HepG2 (cell line): ENCODE measurements at regions not wholly inside any gene's neighbourhood (a gene's known extent, or its start where the extent isn't known, plus 50 kb on each side); places are given as distances from the start of the nearest gene placed in this dataset.

Source experiments
- ATAC-seq: fragments of 200-7000 bp; cut with Tn5 transposase; 3 replicates; pipeline ENCODE4 v1.9.1; 2020; ENCODE audit warnings: mild to moderate bottlenecking, moderate library complexity
- BruUV-seq: library from RNA; stranded (reverse); fragments of 400-500 nt; replicated peaks from 2 replicates; lab custom pipeline; 2021; lab: Mats Ljungman, UMichigan
- CTCF ChIA-PET: fragments of 300-600 bp; formaldehyde crosslinking; extraction: SDS; loops from one replicate; lab custom pipeline; 2021; ENCODE audit warnings: low total read pairs, inconsistent platforms, low intra/inter-chr PET ratio; lab: Yijun Ruan, JAX
- POLR2A ChIA-PET: fragments of 350-600 bp; sonication (Branson Sonifier 250); formaldehyde crosslinking; loops from one replicate; lab custom pipeline; 2020; ENCODE audit warnings: antibody characterized with exemption, inconsistent platforms; lab: Yijun Ruan, JAX
- DNase-seq: peaks from one replicate; pipeline ENCODE4 v3.0.0-alpha.2; 2015; ENCODE audit warnings: low spot score
- FAIRE-seq: peaks from 3 replicates; lab custom pipeline; 2011; peaks lifted over from hg19 to GRCh38; lab: Jason Lieb, UNC
- H2AFZ ChIP-seq: one replicate; pipeline ENCODE4 v1.6.1; 2011; ENCODE audit warnings: low read length, inconsistent platforms
- H3K27ac ChIP-seq: fragments of 300-600 bp; 3 replicates; pipeline ENCODE4 v1.8.0; 2011; ENCODE audit warnings: mixed run types, mild to moderate bottlenecking, mixed read lengths, low read length, inconsistent platforms; ENCODE audit not compliant: insufficient read depth; ENCODE audit errors: extremely low read length
- H3K27me3 ChIP-seq, 2 experiments: fragments of 200-600 bp in 1 of 2; 2 replicates in 1 of 2; 3 replicates in 1 of 2; pipeline versions ENCODE4 v1.6.0 to v1.8.0; 2011; ENCODE audit warnings: low read length in 2 of 2, mild to moderate bottlenecking in 2 of 2, moderate library complexity in 2 of 2, inconsistent platforms in 1 of 2; ENCODE audit not compliant: insufficient read depth in 2 of 2, control insufficient read depth in 1 of 2
- H3K36me3 ChIP-seq, 2 experiments: fragments of 200-600 bp in 1 of 2; replicated peaks in 1 of 2; 2 replicates in 1 of 2; 3 replicates in 1 of 2; pipeline versions ENCODE4 v1.5.1 to v1.8.0; 2011; ENCODE audit warnings: low read length in 2 of 2, inconsistent platforms in 1 of 2; ENCODE audit not compliant: insufficient read depth in 2 of 2, control insufficient read depth in 1 of 2
- H3K4me1 ChIP-seq: 2 replicates; pipeline ENCODE4 v1.5.1; 2012; ENCODE audit warnings: low read length, inconsistent platforms; ENCODE audit not compliant: insufficient read depth
- H3K4me2 ChIP-seq: 2 replicates; pipeline ENCODE4 v1.6.0; 2011; ENCODE audit warnings: low read depth, low read length, inconsistent platforms
- H3K4me3 ChIP-seq, 3 experiments: fragments of 200-600 bp in 1 of 3; sonication (generic), shearing (Covaris generic) in 1 of 3; replicated peaks in 1 of 3; 2 replicates each; pipeline ENCODE4 v1.5.1; 2011 to 2016; ENCODE audit warnings: low read length in 3 of 3, inconsistent platforms in 2 of 3, low read depth in 2 of 3, mild to moderate bottlenecking in 2 of 3, control low read depth in 1 of 3, mixed read lengths in 1 of 3; ENCODE audit not compliant: insufficient read depth in 1 of 3
- H3K79me2 ChIP-seq: one replicate; pipeline ENCODE4 v1.6.1; 2011; ENCODE audit warnings: low read length, inconsistent platforms; ENCODE audit not compliant: insufficient read depth
- H3K9ac ChIP-seq: 2 replicates; pipeline ENCODE4 v1.6.0; 2011; ENCODE audit warnings: mild to moderate bottlenecking, low read depth, low read length, inconsistent platforms; ENCODE audit not compliant: insufficient read depth
- H3K9me3 ChIP-seq: 2 replicates; pipeline ENCODE4 v1.5.1; 2012; ENCODE audit warnings: mild to moderate bottlenecking, low read length
- H4K20me1 ChIP-seq: 2 replicates; pipeline ENCODE4 v1.6.0; 2011; ENCODE audit warnings: inconsistent platforms, mild to moderate bottlenecking, low read length, moderate library complexity; ENCODE audit not compliant: insufficient read depth
- NCOA1 ChIP-seq: sonication (generic); formaldehyde crosslinking; IDR thresholded peaks from 2 replicates; pipeline ENCODE4 v1.9.0; 2021; ENCODE audit warnings: missing genetic modification reagents
- ZNF230 ChIP-seq: sonication (generic); formaldehyde crosslinking; IDR thresholded peaks from 2 replicates; pipeline ENCODE4 v1.4.0; 2020; ENCODE audit warnings: mild to moderate bottlenecking, missing genetic modification reagents
- ZNF598 ChIP-seq: sonication (generic); formaldehyde crosslinking; IDR thresholded peaks from 2 replicates; pipeline ENCODE4 v1.5.1; 2020; ENCODE audit warnings: mild to moderate bottlenecking, missing genetic modification reagents, borderline replicate concordance
- WGBS: methylation state at CpG from one replicate; pipeline ENCODE4 v1.1.6; 2017; ENCODE audit warnings: low lambda C conversion rate; 5-methylcytosine and 5-hydroxymethylcytosine counted together
- in situ Hi-C: cut with HindIII; loops from 2 replicates; pipeline ENCODE4 v1.10.0; 2017; ENCODE audit warnings: low pct_unique_long_range_greater_than_20kb; ENCODE audit not compliant: extremely low pct_ligation_motif_present
- intact Hi-C: fragments of 100-400 bp; cut with micrococcal nuclease; formaldehyde crosslinking; loops from one replicate; pipeline ENCODE4 v1.10.0; 2022; ENCODE audit not compliant: unreplicated experiment
- TF ChIP-seq, protein P1 (sequence below): sonication (generic); formaldehyde crosslinking; IDR thresholded peaks from 2 replicates; pipeline ENCODE4 v1.8.0; 2022; ENCODE audit warnings: missing genetic modification reagents, low read depth, mild to moderate bottlenecking, borderline replicate concordance
- TF ChIP-seq, protein P2 (sequence below): sonication (generic); formaldehyde crosslinking; IDR thresholded peaks from 2 replicates; pipeline ENCODE4 v1.8.0; 2022; ENCODE audit warnings: low read depth, missing genetic modification reagents
- TF ChIP-seq, protein P3 (sequence below): sonication (generic); formaldehyde crosslinking; IDR thresholded peaks from 2 replicates; pipeline ENCODE4 v1.4.0; 2020; ENCODE audit warnings: mild to moderate bottlenecking, missing genetic modification reagents

DNA sequence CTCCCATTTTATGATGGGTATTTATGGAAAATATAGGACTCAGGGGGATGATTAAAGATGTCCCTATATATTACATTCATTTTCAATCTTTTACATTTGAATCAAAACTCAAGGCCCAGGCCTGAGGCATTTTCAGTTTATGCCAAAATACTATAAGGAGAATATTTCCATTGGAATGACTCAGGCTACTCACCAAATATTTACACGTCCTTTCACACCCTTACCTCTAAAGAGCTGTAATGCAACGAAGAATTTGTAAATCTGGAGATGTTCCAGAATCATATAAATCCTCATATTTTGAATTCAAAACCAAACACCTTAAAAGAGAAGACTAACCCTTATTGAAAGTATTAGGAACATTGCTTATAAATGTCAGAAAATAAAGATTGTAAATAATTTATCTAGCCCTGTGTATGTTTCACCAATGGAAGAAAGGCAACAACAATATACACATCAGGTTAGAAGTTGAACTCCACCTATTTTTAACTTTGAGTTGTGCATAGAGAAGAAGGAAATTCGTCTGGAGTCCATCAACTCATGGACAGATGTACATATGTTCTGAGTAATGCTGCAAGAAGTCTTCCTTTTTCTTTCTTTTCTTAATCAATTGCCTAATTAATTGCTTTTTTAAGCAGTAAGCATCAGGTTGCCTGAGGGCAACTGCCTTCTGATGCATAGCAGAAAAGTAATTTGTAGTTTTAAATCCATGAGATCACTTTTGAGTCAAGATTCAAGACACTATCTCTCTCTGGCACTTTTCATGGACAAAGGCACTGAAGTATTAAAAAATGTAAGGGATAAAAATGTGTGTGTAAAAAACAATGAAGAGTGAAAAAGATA, 579.3 kb upstream of the RGMB start:
- no peak overlapping the region for H3K27ac ChIP-seq
- CTCF ChIA-PET = no interaction called here
- H3K4me1 ChIP-seq = no peaks in the 10 kb centered on the region
- no peak overlapping the region for H3K4me2 ChIP-seq
- FAIRE-seq (no peak), DNase-seq (no peak), ATAC-seq (no peak)
- H3K4me3 ChIP-seq = no peak overlapping the region
- H3K9me3 ChIP-seq = no peaks in the 10 kb centered on the region
- H2AFZ ChIP-seq = no peak overlapping the region
- no peaks in the 10 kb centered on the region for H3K79me2 ChIP-seq
- POLR2A ChIA-PET = no interaction called here
- 0% methylated on average over 3 of the region's 3 CpGs for WGBS
- H3K9ac ChIP-seq = no peak overlapping the region
- no peak for TF ChIP-seq ZNF230 (CRISPR knock-in tag)
- TF ChIP-seq, protein P1, sequence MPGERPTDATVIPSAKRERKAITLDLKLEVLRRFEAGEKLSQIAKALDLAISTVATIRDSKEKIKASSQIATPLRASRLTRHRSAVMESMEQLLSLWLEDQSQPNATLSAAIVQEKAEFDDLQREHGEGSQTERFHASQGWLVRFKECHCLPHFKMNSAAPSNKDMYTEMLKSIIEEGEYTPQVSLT (CRISPR knock-in tag) = no peak
- TF ChIP-seq, protein P2, sequence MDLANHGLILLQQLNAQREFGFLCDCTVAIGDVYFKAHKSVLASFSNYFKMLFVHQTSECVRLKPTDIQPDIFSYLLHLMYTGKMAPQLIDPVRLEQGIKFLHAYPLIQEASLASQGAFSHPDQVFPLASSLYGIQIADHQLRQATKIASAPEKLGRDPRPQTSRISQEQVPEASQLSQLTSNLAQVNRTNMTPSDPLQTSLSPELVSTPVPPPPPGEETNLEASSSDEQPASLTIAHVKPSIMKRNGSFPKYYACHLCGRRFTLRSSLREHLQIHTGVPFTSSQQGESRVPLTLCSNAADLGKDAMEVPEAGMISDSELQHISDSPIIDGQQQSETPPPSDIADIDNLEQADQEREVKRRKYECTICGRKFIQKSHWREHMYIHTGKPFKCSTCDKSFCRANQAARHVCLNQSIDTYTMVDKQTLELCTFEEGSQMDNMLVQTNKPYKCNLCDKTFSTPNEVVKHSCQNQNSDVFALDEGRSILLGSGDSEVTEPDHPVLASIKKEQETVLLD (CRISPR knock-in tag) = no peak
- no peak for TF ChIP-seq NCOA1 (CRISPR knock-in tag)
- TF ChIP-seq, protein P3, sequence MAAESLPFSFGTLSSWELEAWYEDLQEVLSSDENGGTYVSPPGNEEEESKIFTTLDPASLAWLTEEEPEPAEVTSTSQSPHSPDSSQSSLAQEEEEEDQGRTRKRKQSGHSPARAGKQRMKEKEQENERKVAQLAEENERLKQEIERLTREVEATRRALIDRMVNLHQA (CRISPR knock-in tag) = no peak
- no peak for TF ChIP-seq ZNF598 (CRISPR knock-in tag)
- no peaks in the 10 kb centered on the region for H3K27me3 ChIP-seq
- in situ Hi-C loops (no loop called here), intact Hi-C loops (no loop called here)
- no peaks in the 10 kb centered on the region for H3K36me3 ChIP-seq
- H4K20me1 ChIP-seq = no peaks in the 10 kb centered on the region
- no TSS peak for BruUV-seq
